OCI-LY1 (cell line): ENCODE measurements at regions not wholly inside any gene's neighbourhood (a gene's known extent, or its start where the extent isn't known, plus 50 kb on each side); places are given as distances from the start of the nearest gene placed in this dataset.

ENCODE experiments used
- H2AFZ ChIP-seq: fragments of 200-600 bp; sonication (generic), shearing (Covaris generic); 2 replicates; pipeline ENCODE4 v1.6.0; 2014; ENCODE audit warnings: antibody characterized with exemption, mild to moderate bottlenecking, low read length
- H3F3A ChIP-seq: fragments of 200-600 bp; sonication (generic), shearing (Covaris generic); 2 replicates; pipeline ENCODE4 v1.6.0; 2014; ENCODE audit warnings: mild to moderate bottlenecking, antibody characterized with exemption, low read length, moderate library complexity; ENCODE audit not compliant: insufficient read depth
- H3K27ac ChIP-seq: fragments of 200-600 bp; sonication (generic); 2 replicates; pipeline ENCODE4 v1.5.1; 2014; ENCODE audit warnings: low read length, mixed run types, mild to moderate bottlenecking, low read depth; ENCODE audit not compliant: poor library complexity, severe bottlenecking
- H3K27me3 ChIP-seq: fragments of 200-600 bp; sonication (generic); 2 replicates; pipeline ENCODE4 v1.6.0; 2014; ENCODE audit warnings: antibody characterized with exemption, mild to moderate bottlenecking, low read length, moderate library complexity; ENCODE audit not compliant: insufficient read depth
- H3K36me3 ChIP-seq: fragments of 200-600 bp; sonication (generic); 2 replicates; pipeline ENCODE4 v1.6.1; 2014; ENCODE audit warnings: mild to moderate bottlenecking, antibody characterized with exemption, low read length, moderate library complexity, mixed read lengths; ENCODE audit not compliant: insufficient read depth
- H3K4me1 ChIP-seq: fragments of 200-600 bp; sonication (generic); 2 replicates; pipeline ENCODE4 v1.5.1; 2014; ENCODE audit warnings: mild to moderate bottlenecking, low read length, moderate library complexity; ENCODE audit not compliant: insufficient read depth, severe bottlenecking
- H3K4me2 ChIP-seq: fragments of 200-600 bp; sonication (generic), shearing (Covaris generic); 2 replicates; pipeline ENCODE4 v1.6.1; 2014; ENCODE audit warnings: low read length
- H3K4me3 ChIP-seq: fragments of 200-600 bp; sonication (generic); 2 replicates; pipeline ENCODE4 v1.5.1; 2014; ENCODE audit warnings: low read length, low read depth, mild to moderate bottlenecking, mixed read lengths; ENCODE audit not compliant: poor library complexity, severe bottlenecking
- H3K79me2 ChIP-seq: fragments of 200-600 bp; shearing (Covaris generic); 2 replicates; pipeline ENCODE4 v1.6.1; 2016; ENCODE audit warnings: mixed run types, low read length, mixed read lengths; ENCODE audit not compliant: insufficient read depth
- H3K9ac ChIP-seq: fragments of 200-600 bp; sonication (generic), shearing (Covaris generic); 2 replicates; pipeline ENCODE4 v1.6.1; 2014; ENCODE audit warnings: mild to moderate bottlenecking, low read length, mixed read lengths
- H3K9me2 ChIP-seq: fragments of 200-600 bp; sonication (generic), shearing (Covaris generic); 2 replicates; pipeline ENCODE4 v1.6.1; 2014; ENCODE audit warnings: low read depth, mild to moderate bottlenecking, low read length, mixed read lengths
- H3K9me3 ChIP-seq: fragments of 200-600 bp; shearing (Covaris generic); 2 replicates; pipeline ENCODE4 v1.6.1; 2014; ENCODE audit warnings: low read length, mixed read lengths
- H4K20me1 ChIP-seq: fragments of 200-600 bp; sonication (generic), shearing (Covaris generic); 2 replicates; pipeline ENCODE4 v1.6.0; 2016; ENCODE audit warnings: mild to moderate bottlenecking, low read length; ENCODE audit not compliant: insufficient read depth
- EZH2 ChIP-seq: fragments of 200-600 bp; sonication (generic), shearing (Covaris generic); IDR thresholded peaks from 2 replicates; pipeline ENCODE4 v1.8.0; 2017; ENCODE audit warnings: borderline replicate concordance, mixed run types, mild to moderate bottlenecking, antibody characterized with exemption, low read length, moderate library complexity, mixed read lengths
- TF ChIP-seq, protein P1 (sequence below): fragments of 200-600 bp; sonication (generic), shearing (Covaris generic); IDR thresholded peaks from 2 replicates; pipeline ENCODE4 v1.5.1; 2017; ENCODE audit warnings: mild to moderate bottlenecking, antibody characterized with exemption, low read length, moderate library complexity, mixed read lengths

DNA sequence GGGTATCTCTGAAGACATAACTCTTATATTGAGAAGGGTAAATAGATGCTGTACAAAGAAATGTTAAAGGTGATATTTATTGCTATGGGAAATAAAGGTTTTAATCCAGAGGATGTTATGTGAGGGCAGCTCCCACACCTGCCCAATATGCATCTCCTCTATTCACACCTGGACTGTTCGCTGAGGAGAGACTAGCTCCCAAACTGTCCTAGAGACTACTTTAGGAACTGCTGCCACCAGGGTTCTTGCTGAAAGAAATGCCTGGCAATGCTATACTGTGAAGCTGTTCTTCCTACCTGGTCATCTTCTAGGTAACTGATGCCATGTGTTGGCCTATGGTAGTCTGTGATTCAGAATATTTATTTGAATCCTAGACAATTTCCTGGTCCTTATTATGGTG lies 1421.5 kb upstream of the SPRY2 start:
- TF ChIP-seq, protein P1, sequence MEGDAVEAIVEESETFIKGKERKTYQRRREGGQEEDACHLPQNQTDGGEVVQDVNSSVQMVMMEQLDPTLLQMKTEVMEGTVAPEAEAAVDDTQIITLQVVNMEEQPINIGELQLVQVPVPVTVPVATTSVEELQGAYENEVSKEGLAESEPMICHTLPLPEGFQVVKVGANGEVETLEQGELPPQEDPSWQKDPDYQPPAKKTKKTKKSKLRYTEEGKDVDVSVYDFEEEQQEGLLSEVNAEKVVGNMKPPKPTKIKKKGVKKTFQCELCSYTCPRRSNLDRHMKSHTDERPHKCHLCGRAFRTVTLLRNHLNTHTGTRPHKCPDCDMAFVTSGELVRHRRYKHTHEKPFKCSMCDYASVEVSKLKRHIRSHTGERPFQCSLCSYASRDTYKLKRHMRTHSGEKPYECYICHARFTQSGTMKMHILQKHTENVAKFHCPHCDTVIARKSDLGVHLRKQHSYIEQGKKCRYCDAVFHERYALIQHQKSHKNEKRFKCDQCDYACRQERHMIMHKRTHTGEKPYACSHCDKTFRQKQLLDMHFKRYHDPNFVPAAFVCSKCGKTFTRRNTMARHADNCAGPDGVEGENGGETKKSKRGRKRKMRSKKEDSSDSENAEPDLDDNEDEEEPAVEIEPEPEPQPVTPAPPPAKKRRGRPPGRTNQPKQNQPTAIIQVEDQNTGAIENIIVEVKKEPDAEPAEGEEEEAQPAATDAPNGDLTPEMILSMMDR = no peak
- no peak for TF ChIP-seq EZH2
- Histone ChIP-seq H2AFZ (no peak overlapping the region), H3K79me2 (no peaks in the 10 kb centered on the region), H3K9me2 (no peaks in the 10 kb centered on the region), H3K4me3 (no peak overlapping the region), H4K20me1 (no peaks in the 10 kb centered on the region), H3K27me3 (no peaks in the 10 kb centered on the region), H3K9ac (no peak overlapping the region), H3F3A (no peaks in the 10 kb centered on the region), H3K4me2 (no peak overlapping the region), H3K4me1 (no peaks in the 10 kb centered on the region), H3K36me3 (no peaks in the 10 kb centered on the region), H3K27ac (no peak overlapping the region), H3K9me3 (no peaks in the 10 kb centered on the region)

DNA sequence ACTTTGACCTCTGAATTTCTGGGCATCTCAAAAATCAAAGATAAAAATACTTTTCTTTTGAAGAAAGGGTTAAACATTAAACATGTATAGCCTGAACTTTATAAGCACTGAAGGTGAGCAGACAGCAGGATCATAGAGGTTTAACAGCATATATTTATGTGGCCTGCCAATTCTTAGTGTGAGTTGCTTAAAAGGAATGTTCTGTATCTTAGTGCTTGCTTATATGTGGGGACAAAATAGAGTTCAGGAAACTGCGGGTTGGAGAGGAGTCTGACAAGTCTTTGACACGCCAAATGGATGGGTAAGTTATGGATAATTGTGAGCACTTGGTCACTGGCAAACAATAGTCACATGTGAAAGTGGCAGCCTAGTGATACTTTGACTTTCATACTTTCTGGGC lies 1419.4 kb upstream of the SPRY2 start:
- Histone ChIP-seq H3K9me2 (no peaks in the 10 kb centered on the region), H3K9me3 (no peaks in the 10 kb centered on the region), H3K79me2 (no peaks in the 10 kb centered on the region), H2AFZ (no peak overlapping the region), H3K4me2 (no peak overlapping the region), H3K27ac (no peak overlapping the region), H3K36me3 (no peaks in the 10 kb centered on the region), H3K9ac (no peak overlapping the region), H3K27me3 (no peaks in the 10 kb centered on the region), H4K20me1 (no peaks in the 10 kb centered on the region), H3K4me3 (no peak overlapping the region), H3K4me1 (no peaks in the 10 kb centered on the region), H3F3A (no peaks in the 10 kb centered on the region)
- no peak for TF ChIP-seq EZH2
- TF ChIP-seq, protein P1 = no peak

DNA sequence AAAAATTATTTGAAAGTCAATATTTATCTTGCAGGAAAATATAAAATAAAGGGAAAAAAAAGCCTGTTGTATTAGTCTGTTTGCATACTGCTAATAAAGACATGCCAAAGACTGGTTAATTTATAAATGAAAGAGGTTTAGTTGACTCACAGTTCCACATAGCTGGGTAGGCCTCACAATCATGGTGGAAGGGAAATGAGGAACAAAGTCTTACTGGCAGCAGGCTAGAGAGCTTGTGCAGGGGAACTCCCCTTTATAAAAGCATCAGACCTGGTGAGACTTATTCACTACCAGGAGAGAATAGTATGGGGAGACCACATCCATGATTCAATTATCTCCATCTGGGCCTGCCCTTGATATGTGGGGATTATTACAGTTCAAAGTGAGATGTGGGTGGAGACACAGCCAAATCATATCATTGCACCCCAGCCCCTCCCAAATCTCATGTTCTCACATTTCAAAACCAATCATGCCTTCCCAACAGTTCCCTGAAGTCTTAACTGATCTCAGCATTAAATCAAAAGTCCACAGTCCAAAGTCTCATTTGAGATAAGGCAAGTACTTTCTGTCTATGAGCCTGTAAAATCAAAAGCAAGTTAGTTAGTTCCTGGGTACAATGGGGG lies 1416.5 kb upstream of the SPRY2 start:
- no peaks in the 10 kb centered on the region for H3K36me3 ChIP-seq

More for the DNA sequence above, 1416.5 kb upstream of the SPRY2 start:
- Histone ChIP-seq H3F3A (no peaks in the 10 kb centered on the region), H3K4me1 (no peaks in the 10 kb centered on the region), H3K9me3 (no peaks in the 10 kb centered on the region), H3K79me2 (no peaks in the 10 kb centered on the region), H3K27ac (no peak overlapping the region), H3K9me2 (no peaks in the 10 kb centered on the region), H3K27me3 (no peaks in the 10 kb centered on the region), H3K4me3 (no peak overlapping the region), H2AFZ (no peak overlapping the region), H3K9ac (no peak overlapping the region), H4K20me1 (no peaks in the 10 kb centered on the region), H3K4me2 (no peak overlapping the region)
- TF ChIP-seq, protein P1 = no peak
- TF ChIP-seq EZH2 = no peak
